ENCODE measurements at regions not wholly inside any gene's neighbourhood (a gene's known extent, or its start where the extent isn't known, plus 50 kb on each side); places are given as distances from the start of the nearest gene placed in this dataset.

DNA sequence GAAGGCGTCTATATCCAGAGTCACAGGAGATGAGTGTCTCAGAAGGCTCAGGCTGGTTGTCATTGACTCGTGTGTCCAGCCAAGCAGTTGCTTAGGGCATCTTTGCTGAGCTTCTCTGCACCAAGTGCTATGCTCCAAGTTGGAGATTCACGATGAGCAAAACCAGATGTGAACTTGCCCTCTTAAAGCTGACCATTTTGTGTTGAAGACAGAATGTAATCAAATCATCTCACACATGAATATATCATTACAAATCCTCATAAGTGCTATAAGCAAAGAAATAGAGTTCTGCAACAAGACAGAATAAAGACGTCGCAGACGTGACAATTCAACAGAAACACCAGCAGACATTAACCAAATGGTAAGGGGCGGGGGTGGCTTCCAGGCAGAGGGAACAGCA is 103.9 kb downstream of the ALDH8A1 start:
- H3K79me2 ChIP-seq (ENCODE audit: control insufficient read depth, insufficient read depth, low read length): no peaks in the 10 kb centered on the region
- no peaks in the 10 kb centered on the region for H4K20me1 ChIP-seq (replicated peaks; ENCODE audit: control insufficient read depth, extremely low read depth, insufficient read depth, low read length)
- H3K36me3 ChIP-seq (ENCODE audit: control insufficient read depth in 2 of 2, extremely low read depth in 1 of 2, insufficient read depth in 2 of 2, low read length in 2 of 2): no peaks in the 10 kb centered on the region
- no peak overlapping the region for H3K4me3 ChIP-seq (replicated peaks in 1 of 3; ENCODE audit: insufficient read depth in 1 of 3, low read depth in 1 of 3, low read length in 3 of 3)
- no peaks in the 10 kb centered on the region for H3K9me1 ChIP-seq (replicated peaks; ENCODE audit: control insufficient read depth, extremely low read depth, insufficient read depth, low read length)
- no peak overlapping the region for H3K27ac ChIP-seq (ENCODE audit: insufficient read depth, low read depth, low read length)
- no peak for TF ChIP-seq EZH2 (IDR thresholded peaks at IDR 0.05; ENCODE audit: borderline replicate concordance, low read depth, low read length, severe bottlenecking)
- no peak for TF ChIP-seq FOS (IDR thresholded peaks at IDR 0.05; ENCODE audit: borderline replicate concordance, insufficient read depth, low read length)
- TF ChIP-seq, protein P1, sequence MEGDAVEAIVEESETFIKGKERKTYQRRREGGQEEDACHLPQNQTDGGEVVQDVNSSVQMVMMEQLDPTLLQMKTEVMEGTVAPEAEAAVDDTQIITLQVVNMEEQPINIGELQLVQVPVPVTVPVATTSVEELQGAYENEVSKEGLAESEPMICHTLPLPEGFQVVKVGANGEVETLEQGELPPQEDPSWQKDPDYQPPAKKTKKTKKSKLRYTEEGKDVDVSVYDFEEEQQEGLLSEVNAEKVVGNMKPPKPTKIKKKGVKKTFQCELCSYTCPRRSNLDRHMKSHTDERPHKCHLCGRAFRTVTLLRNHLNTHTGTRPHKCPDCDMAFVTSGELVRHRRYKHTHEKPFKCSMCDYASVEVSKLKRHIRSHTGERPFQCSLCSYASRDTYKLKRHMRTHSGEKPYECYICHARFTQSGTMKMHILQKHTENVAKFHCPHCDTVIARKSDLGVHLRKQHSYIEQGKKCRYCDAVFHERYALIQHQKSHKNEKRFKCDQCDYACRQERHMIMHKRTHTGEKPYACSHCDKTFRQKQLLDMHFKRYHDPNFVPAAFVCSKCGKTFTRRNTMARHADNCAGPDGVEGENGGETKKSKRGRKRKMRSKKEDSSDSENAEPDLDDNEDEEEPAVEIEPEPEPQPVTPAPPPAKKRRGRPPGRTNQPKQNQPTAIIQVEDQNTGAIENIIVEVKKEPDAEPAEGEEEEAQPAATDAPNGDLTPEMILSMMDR (IDR thresholded peaks at IDR 0.05; ENCODE audit: extremely low read depth in 1 of 2, insufficient read depth in 1 of 2, low read depth in 1 of 2, low read length in 2 of 2): no peak
- no peak for TF ChIP-seq JUN (IDR thresholded peaks at IDR 0.05; ENCODE audit: borderline replicate concordance, insufficient read depth, insufficient read length, low read depth)
- no peak for TF ChIP-seq POLR2A (IDR thresholded peaks at IDR 0.05; ENCODE audit: low read depth, low read length)
- no peak for TF ChIP-seq GATA2 (IDR thresholded peaks at IDR 0.05; ENCODE audit: insufficient read depth, insufficient read length, low read depth, low read length)
- TF ChIP-seq, protein P2, sequence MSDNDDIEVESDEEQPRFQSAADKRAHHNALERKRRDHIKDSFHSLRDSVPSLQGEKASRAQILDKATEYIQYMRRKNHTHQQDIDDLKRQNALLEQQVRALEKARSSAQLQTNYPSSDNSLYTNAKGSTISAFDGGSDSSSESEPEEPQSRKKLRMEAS (IDR thresholded peaks at IDR 0.05; ENCODE audit: insufficient read depth, insufficient read length): no peak
- no peak for TF ChIP-seq POLR2AphosphoS5 (IDR thresholded peaks at IDR 0.05; ENCODE audit: insufficient read depth, low read depth, low read length)
- TF ChIP-seq MYC (IDR thresholded peaks at IDR 0.05; ENCODE audit: low read depth, low read length): no peak
- ChIA-PET CTCF (no interaction called here), POLR2A (no interaction called here)
- H2AFZ ChIP-seq (ENCODE audit: low read depth, low read length): no peak overlapping the region
- BruUV-seq (replicated peaks): no TSS peak
- H3K4me1 ChIP-seq (ENCODE audit: control insufficient read depth, extremely low read depth, insufficient read depth, low read length): no peaks in the 10 kb centered on the region
- H3K27me3 ChIP-seq (ENCODE audit: control insufficient read depth in 2 of 2, insufficient read depth in 2 of 2, low read length in 2 of 2): peaks cover 2 to 4% of the 10 kb centered on the region in 2 experiments
- H3K4me2 ChIP-seq (ENCODE audit: insufficient read depth, low read length): no peak overlapping the region
- no peak overlapping the region for H3K9ac ChIP-seq (replicated peaks; ENCODE audit: extremely low read depth, insufficient read depth, low read length)
- no peaks in the 10 kb centered on the region for H3K9me3 ChIP-seq (replicated peaks; ENCODE audit: control insufficient read depth, insufficient read depth, low read length)
- dilution Hi-C loops (cut with MboI; ENCODE audit: extremely low pct_ligation_motif_present, low sequenced_read_pairs) (no loop called here), intact Hi-C loops (cut with micrococcal nuclease) (no loop called here)
- FAIRE-seq: no peak
- no peak for DNase-seq (ENCODE audit: low read depth, low spot score)

Measured in endothelial cell of umbilical vein (primary cell).